ENCODE measurements at regions not wholly inside any gene's neighbourhood (a gene's known extent, or its start where the extent isn't known, plus 50 kb on each side); places are given as distances from the start of the nearest gene placed in this dataset.
A peak's percentile ranks its signal among the peaks of the same experiment; 100 is the strongest.
"Not testable (repeated sequence)": the region's sequence is repeated elsewhere in the genome, so short reads cannot be mapped to it uniquely, and the experiment has no call there.

- H3K27ac ChIP-seq (ENCODE audit: low read depth, low read length); H3K27ac Mint-ChIP-seq; H3K9me3 ChIP-seq (ENCODE audit: low read length); H3K4me3 Mint-ChIP-seq; POLR2A ChIA-PET; H3K36me3 Mint-ChIP-seq; H3K4me1 Mint-ChIP-seq; H3K4me3 ChIP-seq (ENCODE audit: low read length); CTCF ChIA-PET; DNase-seq; H3K4me1 ChIP-seq (ENCODE audit: insufficient read depth, low read length); H3K36me3 ChIP-seq (ENCODE audit: insufficient read depth, low read length); H3K9me3 Mint-ChIP-seq; H3K27me3 ChIP-seq (ENCODE audit: insufficient read depth, low read length, poor library complexity, severe bottlenecking): not testable (repeated sequence)
- H3K27me3 Mint-ChIP-seq, result peaks cover 7 to 13% of the 10 kb centered on the region in 2 donors
These were observed 76.5 kb upstream of the TCF21 start for GRCh38 chr6:133812446-133812845.

GRCh38 chr6:133814238-133814637 lies 74.7 kb upstream of the TCF21 start:
- Mint-ChIP-seq H3K4me1 (no peaks in the 10 kb centered on the region), H3K27ac (no peak overlapping the region), H3K4me3 (no peak overlapping the region), H3K36me3 (no peaks in the 10 kb centered on the region), H3K27me3 (peaks cover 9 to 13% of the 10 kb centered on the region in 2 donors), H3K9me3 (peaks cover 0 to 5% (median 0%) of the 10 kb centered on the region in 5 donors)
- ChIA-PET POLR2A (no interaction called here), CTCF (no interaction called here)
- H3K4me3 ChIP-seq (ENCODE audit: low read length), result no peak overlapping the region
- no peak overlapping the region for H3K27ac ChIP-seq (ENCODE audit: low read depth, low read length)
- DNase-seq, result no peak
- no peaks in the 10 kb centered on the region for H3K36me3 ChIP-seq (ENCODE audit: insufficient read depth, low read length)
- no peaks in the 10 kb centered on the region for H3K9me3 ChIP-seq (ENCODE audit: low read length)
- H3K4me1 ChIP-seq (ENCODE audit: insufficient read depth, low read length), result no peaks in the 10 kb centered on the region
- no peaks in the 10 kb centered on the region for H3K27me3 ChIP-seq (ENCODE audit: insufficient read depth, low read length, poor library complexity, severe bottlenecking)

GRCh38 chr6:133814797-133815196 lies 74.1 kb upstream of the TCF21 start:
- H3K36me3 ChIP-seq (ENCODE audit: insufficient read depth, low read length), result no peaks in the 10 kb centered on the region
- CTCF ChIA-PET, result no interaction called here
- peaks cover 9 to 11% of the 10 kb centered on the region in 2 donors for H3K27me3 Mint-ChIP-seq
- no peaks in the 10 kb centered on the region for H3K27me3 ChIP-seq (ENCODE audit: insufficient read depth, low read length, poor library complexity, severe bottlenecking)
- peaks cover 0 to 5% (median 0%) of the 10 kb centered on the region in 5 donors for H3K9me3 Mint-ChIP-seq
- no peaks in the 10 kb centered on the region for H3K9me3 ChIP-seq (ENCODE audit: low read length)
- DNase-seq, result no peak
- H3K4me1 Mint-ChIP-seq, result no peaks in the 10 kb centered on the region
- POLR2A ChIA-PET, result no interaction called here
- H3K36me3 Mint-ChIP-seq, result no peaks in the 10 kb centered on the region
- no peaks in the 10 kb centered on the region for H3K4me1 ChIP-seq (ENCODE audit: insufficient read depth, low read length)
- no peak overlapping the region for H3K27ac ChIP-seq (ENCODE audit: low read depth, low read length)
- no peak overlapping the region for H3K27ac Mint-ChIP-seq
- no peak overlapping the region for H3K4me3 ChIP-seq (ENCODE audit: low read length)
- no peak overlapping the region for H3K4me3 Mint-ChIP-seq

GRCh38 chr6:133815313-133815712 lies 73.6 kb upstream of the TCF21 start:
- peaks cover 9% of the 10 kb centered on the region in 2 donors for H3K27me3 Mint-ChIP-seq
- Histone ChIP-seq H3K4me3 (ENCODE audit: low read length) (no peak overlapping the region), H3K36me3 (ENCODE audit: insufficient read depth, low read length) (no peaks in the 10 kb centered on the region), H3K4me1 (ENCODE audit: insufficient read depth, low read length) (no peaks in the 10 kb centered on the region), H3K27ac (ENCODE audit: low read depth, low read length) (no peak overlapping the region), H3K9me3 (ENCODE audit: low read length) (no peaks in the 10 kb centered on the region), H3K27me3 (ENCODE audit: insufficient read depth, low read length, poor library complexity, severe bottlenecking) (no peaks in the 10 kb centered on the region)
- no peaks in the 10 kb centered on the region for H3K4me1 Mint-ChIP-seq
- H3K27ac Mint-ChIP-seq, result no peak overlapping the region
- peaks cover 0 to 2% (median 0%) of the 10 kb centered on the region in 5 donors for H3K9me3 Mint-ChIP-seq
- H3K36me3 Mint-ChIP-seq, result no peaks in the 10 kb centered on the region
- no peak for DNase-seq
- ChIA-PET CTCF (no interaction called here), POLR2A (no interaction called here)
- H3K4me3 Mint-ChIP-seq, result no peak overlapping the region

- Mint-ChIP-seq H3K27ac (no peak overlapping the region), H3K4me3 (no peak overlapping the region), H3K9me3 (peaks cover 0 to 2% (median 0%) of the 10 kb centered on the region in 5 donors), H3K36me3 (no peaks in the 10 kb centered on the region), H3K27me3 (peaks cover 8 to 11% of the 10 kb centered on the region in 2 donors), H3K4me1 (no peaks in the 10 kb centered on the region)
- Histone ChIP-seq H3K27me3 (ENCODE audit: insufficient read depth, low read length, poor library complexity, severe bottlenecking) (no peaks in the 10 kb centered on the region), H3K4me1 (ENCODE audit: insufficient read depth, low read length) (no peaks in the 10 kb centered on the region), H3K27ac (ENCODE audit: low read depth, low read length) (no peak overlapping the region), H3K9me3 (ENCODE audit: low read length) (no peaks in the 10 kb centered on the region), H3K4me3 (ENCODE audit: low read length) (no peak overlapping the region), H3K36me3 (ENCODE audit: insufficient read depth, low read length) (no peaks in the 10 kb centered on the region)
- POLR2A ChIA-PET, result no interaction called here
- CTCF ChIA-PET, result no interaction called here
- DNase-seq, result no peak
These were observed 72.7 kb upstream of the TCF21 start for GRCh38 chr6:133816171-133816570.

- Mint-ChIP-seq H3K27ac (no peak overlapping the region), H3K27me3 (peaks cover 3 to 4% of the 10 kb centered on the region in 2 donors), H3K4me3 (no peak overlapping the region), H3K4me1 (no peaks in the 10 kb centered on the region), H3K36me3 (no peaks in the 10 kb centered on the region), H3K9me3 (peaks cover 0 to 2% (median 0%) of the 10 kb centered on the region in 5 donors)
- Histone ChIP-seq H3K27me3 (ENCODE audit: insufficient read depth, low read length, poor library complexity, severe bottlenecking) (no peaks in the 10 kb centered on the region), H3K9me3 (ENCODE audit: low read length) (no peaks in the 10 kb centered on the region), H3K4me1 (ENCODE audit: insufficient read depth, low read length) (no peaks in the 10 kb centered on the region), H3K4me3 (ENCODE audit: low read length) (no peak overlapping the region), H3K36me3 (ENCODE audit: insufficient read depth, low read length) (no peaks in the 10 kb centered on the region), H3K27ac (ENCODE audit: low read depth, low read length) (no peak overlapping the region)
- POLR2A ChIA-PET, result no interaction called here
- CTCF ChIA-PET, result no interaction called here
- DNase-seq, result peak in 2 of 5 donors; percentile 2 to 5
These were observed 71.4 kb upstream of the TCF21 start for GRCh38 chr6:133817460-133818047.

- H3K4me1 ChIP-seq (ENCODE audit: insufficient read depth, low read length), result no peaks in the 10 kb centered on the region
- H3K27ac Mint-ChIP-seq, result no peak overlapping the region
- no peak overlapping the region for H3K4me3 ChIP-seq (ENCODE audit: low read length)
- DNase-seq, result no peak
- no peaks in the 10 kb centered on the region for H3K36me3 Mint-ChIP-seq
- no peak overlapping the region for H3K4me3 Mint-ChIP-seq
- ChIA-PET CTCF (no interaction called here), POLR2A (no interaction called here)
- H3K9me3 Mint-ChIP-seq, result peaks cover 0 to 2% (median 0%) of the 10 kb centered on the region in 5 donors
- H3K9me3 ChIP-seq (ENCODE audit: low read length), result no peaks in the 10 kb centered on the region
- no peaks in the 10 kb centered on the region for H3K4me1 Mint-ChIP-seq
- no peaks in the 10 kb centered on the region for H3K36me3 ChIP-seq (ENCODE audit: insufficient read depth, low read length)
- no peaks in the 10 kb centered on the region for H3K27me3 ChIP-seq (ENCODE audit: insufficient read depth, low read length, poor library complexity, severe bottlenecking)
- H3K27ac ChIP-seq (ENCODE audit: low read depth, low read length), result no peak overlapping the region
- peaks cover 2 to 4% of the 10 kb centered on the region in 2 donors for H3K27me3 Mint-ChIP-seq
These were observed 70.6 kb upstream of the TCF21 start for GRCh38 chr6:133818320-133818719.

GRCh38 chr6:133820208-133820607 lies 68.7 kb upstream of the TCF21 start:
- Histone ChIP-seq H3K4me3 (ENCODE audit: low read length) (no peak overlapping the region), H3K4me1 (ENCODE audit: insufficient read depth, low read length) (no peaks in the 10 kb centered on the region), H3K9me3 (ENCODE audit: low read length) (no peaks in the 10 kb centered on the region), H3K36me3 (ENCODE audit: insufficient read depth, low read length) (no peaks in the 10 kb centered on the region), H3K27me3 (ENCODE audit: insufficient read depth, low read length, poor library complexity, severe bottlenecking) (no peaks in the 10 kb centered on the region), H3K27ac (ENCODE audit: low read depth, low read length) (no peak overlapping the region)
- CTCF ChIA-PET, result no interaction called here
- H3K4me1 Mint-ChIP-seq, result no peaks in the 10 kb centered on the region
- no peak for DNase-seq
- POLR2A ChIA-PET, result no interaction called here
- no peak overlapping the region for H3K27ac Mint-ChIP-seq
- H3K4me3 Mint-ChIP-seq, result no peak overlapping the region
- peaks cover 0 to 2% (median 0%) of the 10 kb centered on the region in 5 donors for H3K9me3 Mint-ChIP-seq
- no peaks in the 10 kb centered on the region for H3K36me3 Mint-ChIP-seq
- H3K27me3 Mint-ChIP-seq, result peaks cover 2 to 5% of the 10 kb centered on the region in 2 donors

GRCh38 chr6:133827766-133828165 lies 61.1 kb upstream of the TCF21 start:
- Mint-ChIP-seq H3K9me3 (no peaks in the 10 kb centered on the region), H3K27me3 (peaks cover 8 to 26% of the 10 kb centered on the region in 2 donors), H3K4me3 (no peak overlapping the region), H3K27ac (no peak overlapping the region), H3K4me1 (no peaks in the 10 kb centered on the region), H3K36me3 (no peaks in the 10 kb centered on the region)
- Histone ChIP-seq H3K36me3 (ENCODE audit: insufficient read depth, low read length) (no peaks in the 10 kb centered on the region), H3K27me3 (ENCODE audit: insufficient read depth, low read length, poor library complexity, severe bottlenecking) (no peaks in the 10 kb centered on the region), H3K27ac (ENCODE audit: low read depth, low read length) (no peak overlapping the region), H3K9me3 (ENCODE audit: low read length) (no peaks in the 10 kb centered on the region), H3K4me1 (ENCODE audit: insufficient read depth, low read length) (no peaks in the 10 kb centered on the region), H3K4me3 (ENCODE audit: low read length) (no peak overlapping the region)
- ChIA-PET POLR2A (no interaction called here), CTCF (no interaction called here)
- no peak for DNase-seq
